ENCODE measurements at regions not wholly inside any gene's neighbourhood (a gene's known extent, or its start where the extent isn't known, plus 50 kb on each side); places are given as distances from the start of the nearest gene placed in this dataset.

- no peak overlapping the region for H3K4me3 ChIP-seq (replicated peaks; ENCODE audit: low read depth, low read length)
- DNase-seq (ENCODE audit: low read depth), result peak; percentile 29
- no peak for TF ChIP-seq CTCF (IDR thresholded peaks at IDR 0.05; ENCODE audit: low read length, missing control alignments)
Observed at GRCh38 chr2:180577567-180577966, 402.8 kb upstream of the UBE2E3 start.

GRCh38 chr2:180573951-180574350, 406.5 kb upstream of the UBE2E3 start:
- H3K4me3 ChIP-seq (replicated peaks; ENCODE audit: low read depth, low read length), result no peak overlapping the region
- TF ChIP-seq CTCF (IDR thresholded peaks at IDR 0.05; ENCODE audit: low read length, missing control alignments), result no peak

GRCh38 chr2:180572346-180572745, 408.1 kb upstream of the UBE2E3 start:
- TF ChIP-seq CTCF (IDR thresholded peaks at IDR 0.05; ENCODE audit: low read length, missing control alignments), result no peak
- no peak overlapping the region for H3K4me3 ChIP-seq (replicated peaks; ENCODE audit: low read depth, low read length)
- DNase-seq (ENCODE audit: low read depth), result no peak

More at GRCh38 chr2:180573951-180574350, 406.5 kb upstream of the UBE2E3 start:
- DNase-seq (ENCODE audit: low read depth), result peak; percentile 50

GRCh38 chr2:180571559-180571958, 408.8 kb upstream of the UBE2E3 start:
- no peak for TF ChIP-seq CTCF (IDR thresholded peaks at IDR 0.05; ENCODE audit: low read length, missing control alignments)
- peak; percentile 54 for DNase-seq (ENCODE audit: low read depth)
- no peak overlapping the region for H3K4me3 ChIP-seq (replicated peaks; ENCODE audit: low read depth, low read length)

- no peak for DNase-seq (ENCODE audit: low read depth)
- TF ChIP-seq CTCF (IDR thresholded peaks at IDR 0.05; ENCODE audit: low read length, missing control alignments), result no peak
Observed at GRCh38 chr2:180570864-180571263, 409.5 kb upstream of the UBE2E3 start.

GRCh38 chr2:180564051-180564450, 416.4 kb upstream of the UBE2E3 start:
- no peak overlapping the region for H3K4me3 ChIP-seq (replicated peaks; ENCODE audit: low read depth, low read length)
- DNase-seq (ENCODE audit: low read depth), result peak; percentile 42
- TF ChIP-seq CTCF (IDR thresholded peaks at IDR 0.05; ENCODE audit: low read length, missing control alignments), result no peak

More at GRCh38 chr2:180570864-180571263, 409.5 kb upstream of the UBE2E3 start:
- no peak overlapping the region for H3K4me3 ChIP-seq (replicated peaks; ENCODE audit: low read depth, low read length)

GRCh38 chr2:180562378-180562777, 418.0 kb upstream of the UBE2E3 start:
- peak; percentile 40 for DNase-seq (ENCODE audit: low read depth)
- TF ChIP-seq CTCF (IDR thresholded peaks at IDR 0.05; ENCODE audit: low read length, missing control alignments), result no peak
- H3K4me3 ChIP-seq (replicated peaks; ENCODE audit: low read depth, low read length), result no peak overlapping the region
